ENCODE measurements at regions not wholly inside any gene's neighbourhood (a gene's known extent, or its start where the extent isn't known, plus 50 kb on each side); places are given as distances from the start of the nearest gene placed in this dataset.

GRCh38 chr15:36472672-36473071, 106.8 kb upstream of the CDIN1 start:
- intact Hi-C loops (cut with micrococcal nuclease; ENCODE audit: unreplicated experiment), result no loop called here
- TF ChIP-seq STAT1 (conservative IDR thresholded peaks at IDR 0.05) (no peak), POLR2AphosphoS2 (IDR thresholded peaks at IDR 0.05; ENCODE audit: low read depth, low read length) (no peak), RAD21 (IDR thresholded peaks at IDR 0.05; ENCODE audit: insufficient read depth, low read depth, low read length) (no peak), KDM1A (IDR thresholded peaks at IDR 0.05; ENCODE audit: borderline replicate concordance) (no peak), RFX5 (IDR thresholded peaks at IDR 0.05; ENCODE audit: low read depth, low read length) (no peak), SMAD5 (IDR thresholded peaks at IDR 0.05; ENCODE audit: low read depth) (no peak), NBN (IDR thresholded peaks at IDR 0.05) (no peak)
- in situ Hi-C loops (cut with MboI), result no loop called here
- Histone ChIP-seq H3K9me3 (replicated peaks; ENCODE audit: control insufficient read depth, insufficient read depth, low read length) (no peaks in the 10 kb centered on the region), H3K4me1 (ENCODE audit: control insufficient read depth, insufficient read depth, low read length) (no peaks in the 10 kb centered on the region), H3K9ac (ENCODE audit: control insufficient read depth, insufficient read depth, low read length) (no peak overlapping the region), H3K27ac (ENCODE audit: control insufficient read depth, insufficient read depth) (no peak overlapping the region), H4K20me1 (ENCODE audit: control insufficient read depth, insufficient read depth) (no peaks in the 10 kb centered on the region), H3K4me2 (ENCODE audit: control insufficient read depth, insufficient read depth) (no peak overlapping the region), H3K79me2 (ENCODE audit: control insufficient read depth, insufficient read depth, low read length) (no peaks in the 10 kb centered on the region), H3K4me3 (no peak overlapping the region), H3K27me3 (replicated peaks in 1 of 2; ENCODE audit: control insufficient read depth in 2 of 2, insufficient read depth in 2 of 2, low read length in 1 of 2) (no peaks in the 10 kb centered on the region), H2AFZ (ENCODE audit: control insufficient read depth, low read depth, low read length) (no peak overlapping the region), H3K36me3 (ENCODE audit: control insufficient read depth in 2 of 2, insufficient read depth in 2 of 2, low read length in 1 of 2) (no peaks in the 10 kb centered on the region)
- no TSS peak for BruUV-seq (replicated peaks)
- CTCF ChIA-PET, result no interaction called here
- 10% methylated on average over 3 of the region's 3 CpGs for whole genome bisulfite sequencing (ENCODE audit: insufficient coverage, insufficient replicate concordance, low lambda C conversion rate, missing lambda C conversion rate)
- POLR2A ChIA-PET, result no interaction called here
- FAIRE-seq (no peak), ATAC-seq (no peak), DNase-seq (ENCODE audit: low read depth, low spot score) (no peak)
- RAD21 ChIA-PET (ENCODE audit: unreplicated experiment), result no interaction called here
- SMC1A ChIA-PET (ENCODE audit: uncharacterized antibody, unreplicated experiment), result no interaction called here

GRCh38 chr15:36478561-36478960, 100.9 kb upstream of the CDIN1 start:
- FAIRE-seq, result no peak
- DNase-seq (ENCODE audit: low read depth, low spot score), result no peak
- no TSS peak for BruUV-seq (replicated peaks)
- no peaks in the 10 kb centered on the region for H3K27me3 ChIP-seq (replicated peaks in 1 of 2; ENCODE audit: control insufficient read depth in 2 of 2, insufficient read depth in 2 of 2, low read length in 1 of 2)
- no peaks in the 10 kb centered on the region for H3K4me1 ChIP-seq (ENCODE audit: control insufficient read depth, insufficient read depth, low read length)
- no peak overlapping the region for H2AFZ ChIP-seq (ENCODE audit: control insufficient read depth, low read depth, low read length)
- no peak overlapping the region for H3K9ac ChIP-seq (ENCODE audit: control insufficient read depth, insufficient read depth, low read length)
- intact Hi-C loops (cut with micrococcal nuclease; ENCODE audit: unreplicated experiment), result no loop called here
- H3K79me2 ChIP-seq (ENCODE audit: control insufficient read depth, insufficient read depth, low read length), result no peaks in the 10 kb centered on the region
- ChIA-PET POLR2A (no interaction called here), SMC1A (ENCODE audit: uncharacterized antibody, unreplicated experiment) (interaction anchor here (0.6 to 1.9 kb wide), 5 partner anchors 10 to 33 kb away, joined by 3 to 8 read pairs (median 4); no protein-coding TSS in a partner anchor), CTCF (interaction anchor here (1.9 kb wide), 2 partner anchors 19 to 22 kb away, joined by 6 to 9 read pairs; no protein-coding TSS in a partner anchor), RAD21 (ENCODE audit: unreplicated experiment) (no interaction called here)
- no peak overlapping the region for H3K27ac ChIP-seq (ENCODE audit: control insufficient read depth, insufficient read depth)
- no peak for ATAC-seq
- H3K4me2 ChIP-seq (ENCODE audit: control insufficient read depth, insufficient read depth), result no peak overlapping the region
- in situ Hi-C loops (cut with MboI), result no loop called here
- H4K20me1 ChIP-seq (ENCODE audit: control insufficient read depth, insufficient read depth), result no peaks in the 10 kb centered on the region
- 9% methylated on average over 2 of the region's 2 CpGs for WGBS (ENCODE audit: insufficient coverage, insufficient replicate concordance, low lambda C conversion rate, missing lambda C conversion rate)
- no peaks in the 10 kb centered on the region for H3K36me3 ChIP-seq (ENCODE audit: control insufficient read depth in 2 of 2, insufficient read depth in 2 of 2, low read length in 1 of 2)
- H3K4me3 ChIP-seq, result no peak overlapping the region
- H3K9me3 ChIP-seq (replicated peaks; ENCODE audit: control insufficient read depth, insufficient read depth, low read length), result no peaks in the 10 kb centered on the region; the same call in 2 of the 3 replicates
- TF ChIP-seq BRCA1 (IDR thresholded peaks at IDR 0.05; ENCODE audit: low read depth, low read length) (no peak), DPF2 (IDR thresholded peaks at IDR 0.05) (no peak), ATF3 (IDR thresholded peaks at IDR 0.05; ENCODE audit: borderline replicate concordance, extremely low read depth, low read depth, low read length) (no peak), SP1 (IDR thresholded peaks at IDR 0.05; ENCODE audit: low read depth, low read length) (no peak), SPI1 (IDR thresholded peaks at IDR 0.05; ENCODE audit: borderline replicate concordance, insufficient read depth, low read depth, low read length) (no peak), HDGF (IDR thresholded peaks at IDR 0.05) (no peak), PKNOX1 (IDR thresholded peaks at IDR 0.05) (no peak), GATAD2B (conservative IDR thresholded peaks at IDR 0.05; ENCODE audit: low read depth) (no peak), NKRF (conservative IDR thresholded peaks at IDR 0.05) (no peak), WRNIP1 (IDR thresholded peaks at IDR 0.05; ENCODE audit: borderline replicate concordance, low read depth, low read length) (no peak), SIN3A (IDR thresholded peaks at IDR 0.05; ENCODE audit: low read depth, low read length) (no peak)

All from GM12878 (cell line).